ENCODE measurements at regions not wholly inside any gene's neighbourhood (a gene's known extent, or its start where the extent isn't known, plus 50 kb on each side); places are given as distances from the start of the nearest gene placed in this dataset.
"Not testable (repeated sequence)": the region's sequence is repeated elsewhere in the genome, so short reads cannot be mapped to it uniquely, and the experiment has no call there.

GRCh38 chr5:90128551-90128950 lies 281.0 kb downstream of the CETN3 start:
- no peak for DNase-seq

- no peak for DNase-seq
These were observed 290.0 kb downstream of the CETN3 start for GRCh38 chr5:90119531-90119971.

DNA sequence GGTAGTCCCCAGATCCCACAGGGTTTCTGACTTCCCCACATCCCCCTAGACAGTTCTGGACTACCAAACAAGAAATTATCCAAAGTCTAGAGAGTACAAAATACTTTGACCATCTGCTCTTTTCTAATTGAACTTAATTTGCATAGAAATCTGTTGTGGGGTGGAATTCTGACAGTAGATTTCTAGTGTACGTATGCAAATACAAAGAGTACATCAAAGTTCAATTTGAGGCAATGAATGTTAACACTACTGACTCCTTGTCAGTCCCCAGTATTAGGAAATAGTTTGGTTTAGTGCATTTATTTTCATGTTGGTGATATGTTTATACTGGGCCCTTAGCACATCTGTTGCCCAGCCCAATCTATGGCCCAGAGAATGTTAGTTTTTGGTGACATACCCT lies 292.6 kb downstream of the CETN3 start:
- no peak for DNase-seq

DNA sequence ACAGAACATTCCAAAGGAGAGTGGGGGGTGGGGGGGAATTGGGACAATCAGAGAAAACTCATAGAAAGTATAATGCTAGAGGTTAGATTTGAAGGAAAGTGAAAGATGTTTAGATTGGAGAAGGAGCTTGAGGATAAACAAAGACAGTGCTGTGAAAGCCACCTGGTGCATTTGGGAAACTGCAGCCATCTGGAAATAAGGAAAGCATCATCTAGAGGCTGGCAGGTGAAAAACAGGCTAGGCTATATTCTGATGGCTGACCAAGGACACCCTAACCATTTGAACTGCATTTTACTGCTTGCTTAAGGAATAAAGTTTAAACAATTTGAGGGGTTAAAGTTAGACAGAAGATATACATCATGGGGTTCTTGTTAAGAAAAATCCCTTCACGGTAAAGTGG lies 296.4 kb downstream of the CETN3 start:
- no peak for DNase-seq

- no peak for DNase-seq
These were observed 297.4 kb downstream of the CETN3 start for GRCh38 chr5:90112033-90112692.

GRCh38 chr5:90111364-90112032 lies 298.1 kb downstream of the CETN3 start:
- DNase-seq: no peak

- DNase-seq: no peak
These were observed 300.3 kb downstream of the CETN3 start for GRCh38 chr5:90109285-90109684.

GRCh38 chr5:90099099-90099498 lies 310.5 kb downstream of the CETN3 start:
- no peak for DNase-seq

DNA sequence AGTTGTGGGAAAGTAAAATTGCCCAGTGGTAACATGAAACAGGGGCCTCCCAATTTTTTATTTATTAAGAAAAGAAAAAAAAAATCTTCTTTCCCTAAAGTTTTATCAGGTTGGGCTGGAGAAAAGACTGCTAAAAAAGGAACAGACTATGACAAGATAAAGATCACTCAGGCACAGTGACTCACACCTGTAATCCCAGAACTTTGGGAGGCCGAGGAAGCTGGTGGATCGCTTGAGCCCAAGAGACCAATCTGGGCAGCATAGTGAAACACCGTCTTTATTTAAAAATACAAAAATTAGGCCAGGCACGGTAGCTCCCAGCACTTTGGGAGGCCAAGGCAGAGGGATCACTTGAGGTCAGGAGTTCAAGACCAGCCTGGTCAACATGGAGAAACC lies 312.5 kb downstream of the CETN3 start:
- DNase-seq: no peak

DNA sequence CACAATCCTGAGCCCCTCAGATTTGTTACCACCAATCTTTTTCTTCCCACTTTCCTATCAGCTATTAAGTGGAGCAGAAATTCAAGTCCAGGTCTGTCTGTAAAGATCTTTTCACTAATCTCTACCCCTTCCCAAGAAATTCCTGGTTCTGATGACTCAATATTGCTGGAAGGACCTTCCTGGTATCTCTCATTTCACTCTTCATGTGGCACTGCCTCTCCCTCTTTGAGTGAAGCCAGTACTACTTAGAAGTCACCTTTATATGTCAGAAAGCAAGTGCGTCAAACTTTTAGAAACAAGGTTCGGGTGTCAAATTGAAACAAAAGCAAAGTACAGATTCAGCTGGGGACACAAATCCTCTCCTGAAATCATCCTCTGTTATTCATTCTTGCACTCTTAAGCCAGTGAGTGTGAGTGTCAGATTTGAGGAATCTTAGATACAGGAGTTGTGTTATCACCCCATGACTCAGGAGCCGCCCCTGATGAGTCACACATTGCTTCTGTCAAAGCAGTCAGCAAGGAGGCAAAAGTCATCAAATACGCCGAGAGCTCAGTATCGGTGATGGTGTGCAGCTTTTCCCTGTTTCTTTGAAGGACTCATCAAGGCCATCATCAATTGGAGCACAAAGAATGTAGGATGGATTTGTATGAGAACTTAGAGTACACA lies 313.0 kb downstream of the CETN3 start:
- DNase-seq: no peak

GRCh38 chr5:90095292-90096060 lies 314.1 kb downstream of the CETN3 start:
- DNase-seq: no peak

DNA sequence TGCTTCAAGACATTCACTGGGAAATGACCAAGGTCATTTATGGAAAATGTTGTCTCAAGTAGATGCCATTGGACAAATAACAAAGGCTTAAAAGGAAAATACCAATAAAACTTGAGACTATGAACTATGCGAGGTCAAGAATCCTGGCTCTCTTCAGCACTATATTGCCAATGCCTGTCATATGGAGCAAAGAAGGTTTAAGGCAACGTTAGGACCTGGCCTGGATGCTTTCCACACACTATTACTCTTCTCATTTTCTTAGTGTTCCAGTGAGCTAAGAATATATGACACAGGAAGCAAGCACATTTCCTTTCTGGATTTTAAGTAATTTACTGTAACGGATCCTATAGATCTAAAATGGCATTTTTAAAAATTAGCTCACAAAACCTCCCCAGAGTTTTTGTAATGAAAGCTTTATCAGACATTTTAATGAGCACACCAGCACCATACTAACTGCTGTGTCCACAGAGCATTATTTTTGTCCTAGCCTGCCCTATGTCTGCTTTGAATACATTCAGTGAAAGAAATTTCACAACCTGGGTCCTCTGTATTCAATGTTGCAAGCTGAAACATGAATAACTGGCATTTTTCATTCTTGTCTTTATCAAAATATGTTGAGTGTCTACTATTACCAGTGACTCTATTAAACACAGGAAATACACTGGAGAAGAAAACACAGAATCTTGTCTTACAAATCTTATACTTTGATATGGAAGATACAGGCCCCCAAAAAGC lies 315.6 kb downstream of the CETN3 start:
- DNase-seq: no peak

DNA sequence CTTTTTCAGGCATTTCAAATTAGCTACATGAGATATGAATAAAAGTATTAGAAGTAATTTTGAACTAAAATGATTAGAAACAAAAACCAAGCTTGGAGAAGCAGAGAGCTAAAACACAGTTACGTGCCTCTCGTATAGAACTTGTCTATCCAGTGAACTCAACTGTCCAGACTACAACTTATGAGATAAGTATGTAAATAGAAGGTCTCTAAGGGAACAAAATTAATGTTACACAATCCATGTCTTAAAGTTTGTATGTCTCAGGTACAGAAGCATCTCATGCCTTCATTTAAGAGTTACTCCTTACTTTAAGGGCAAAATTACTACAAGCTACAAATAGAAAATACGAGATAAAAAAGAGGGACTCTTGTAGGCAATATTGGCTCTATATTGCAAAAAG lies 316.8 kb downstream of the CETN3 start:
- no peak for DNase-seq

GRCh38 chr5:90084342-90084741 lies 325.2 kb downstream of the CETN3 start:
- DNase-seq: no peak

- DNase-seq: not testable (repeated sequence)
These were observed 336.5 kb downstream of the CETN3 start for GRCh38 chr5:90073026-90073570.

- no peak for DNase-seq
These were observed 337.9 kb downstream of the CETN3 start for GRCh38 chr5:90071656-90072055.

DNA sequence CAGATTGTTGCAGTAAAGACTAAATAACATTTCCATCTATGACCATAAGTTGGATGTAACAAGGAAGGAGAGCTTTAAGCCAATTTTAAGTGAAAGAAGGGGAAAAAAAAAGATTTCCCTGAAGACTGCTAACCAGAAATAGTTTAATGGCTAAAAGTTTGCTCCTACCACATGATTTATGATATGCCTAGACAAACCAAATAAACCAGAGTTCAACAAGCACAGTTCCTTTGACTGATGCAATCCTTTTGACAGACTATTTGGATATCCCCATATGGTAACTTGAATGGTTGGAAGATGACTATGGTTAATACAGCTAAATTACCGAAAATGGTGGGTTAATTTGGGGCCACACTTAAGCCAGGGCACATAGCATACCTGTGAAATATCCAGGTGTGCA lies 338.5 kb downstream of the CETN3 start:
- no peak for DNase-seq

DNA sequence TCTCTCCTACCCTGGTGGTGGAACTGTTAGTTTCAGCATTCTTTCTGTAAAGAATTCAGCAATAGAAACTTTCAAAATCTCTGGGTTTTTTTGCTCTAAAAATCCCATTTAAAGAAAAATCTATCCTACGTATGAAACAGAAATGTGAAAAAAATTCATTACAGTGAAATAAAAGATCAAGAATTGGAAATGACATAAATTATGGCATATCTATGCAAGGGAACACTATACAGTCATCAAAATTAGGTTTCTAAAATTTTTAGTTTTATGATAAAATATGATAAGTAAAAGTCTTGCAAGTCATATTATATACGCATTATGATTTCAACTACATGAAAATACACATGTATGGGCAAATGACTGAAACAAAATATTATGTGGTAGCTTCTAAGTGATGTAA lies 342.6 kb downstream of the CETN3 start:
- no peak for DNase-seq

- DNase-seq: no peak
These were observed 352.4 kb downstream of the CETN3 start for GRCh38 chr5:90056911-90057705.

DNA sequence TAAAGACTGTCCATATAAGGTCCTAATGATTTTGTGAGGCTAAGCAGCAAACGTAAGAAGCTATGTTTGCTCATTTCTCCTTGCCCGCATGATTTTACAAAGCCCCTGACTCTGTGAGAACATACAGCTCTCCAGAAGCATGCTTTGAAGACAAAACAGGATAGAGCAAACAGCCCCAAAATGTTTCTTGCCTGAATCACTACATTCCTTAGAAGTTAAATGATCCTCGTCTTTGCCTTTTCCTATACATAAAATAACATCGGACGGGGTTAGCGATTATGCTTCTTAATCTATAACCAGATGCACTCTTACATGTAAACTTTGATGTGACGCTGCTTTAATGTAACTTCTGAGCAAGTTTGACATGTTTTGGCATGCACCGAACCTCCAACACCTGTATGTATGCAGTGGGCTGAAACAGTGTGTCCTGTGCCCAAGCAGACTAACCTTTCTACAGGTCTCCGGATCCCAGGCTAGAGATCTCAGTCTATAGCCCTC lies 353.7 kb downstream of the CETN3 start:
- DNase-seq: no peak

GRCh38 chr5:90054612-90055011 lies 354.9 kb downstream of the CETN3 start:
- DNase-seq: no peak
